GM18873 (cell line): ENCODE measurements at regions not wholly inside any gene's neighbourhood (a gene's known extent, or its start where the extent isn't known, plus 50 kb on each side); places are given as distances from the start of the nearest gene placed in this dataset.
A peak's percentile ranks its signal among the peaks of the same experiment; 100 is the strongest.

Source experiments
- ATAC-seq: cut with Tn5 transposase; IDR thresholded peaks from one replicate; pipeline ENCODE4 v1.9.1; 2021; ENCODE audit warnings: mild to moderate bottlenecking, moderate library complexity, moderate number of reproducible peaks; ENCODE audit not compliant: unreplicated experiment, low FRiP score

DNA sequence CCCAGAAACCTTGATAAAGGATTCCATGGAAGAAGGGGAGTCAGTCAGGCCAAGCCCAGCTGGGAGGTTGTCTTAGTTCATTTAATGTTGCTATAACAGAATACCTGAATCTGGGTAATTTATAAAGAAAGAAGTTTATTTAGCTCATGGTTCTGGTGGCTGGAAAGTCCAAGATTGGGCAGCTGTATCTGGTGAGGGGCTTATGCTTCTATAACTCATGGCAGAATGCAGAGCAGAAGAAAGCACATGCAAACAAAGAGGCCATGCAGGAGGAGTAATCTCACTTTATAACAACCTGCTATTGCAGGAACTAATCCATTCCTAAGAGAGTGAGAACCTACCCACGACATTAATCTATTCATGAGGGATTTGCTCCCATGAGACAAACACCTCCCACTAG, 54.2 kb upstream of the ANKRD1 start:
- ATAC-seq = no peak

DNA sequence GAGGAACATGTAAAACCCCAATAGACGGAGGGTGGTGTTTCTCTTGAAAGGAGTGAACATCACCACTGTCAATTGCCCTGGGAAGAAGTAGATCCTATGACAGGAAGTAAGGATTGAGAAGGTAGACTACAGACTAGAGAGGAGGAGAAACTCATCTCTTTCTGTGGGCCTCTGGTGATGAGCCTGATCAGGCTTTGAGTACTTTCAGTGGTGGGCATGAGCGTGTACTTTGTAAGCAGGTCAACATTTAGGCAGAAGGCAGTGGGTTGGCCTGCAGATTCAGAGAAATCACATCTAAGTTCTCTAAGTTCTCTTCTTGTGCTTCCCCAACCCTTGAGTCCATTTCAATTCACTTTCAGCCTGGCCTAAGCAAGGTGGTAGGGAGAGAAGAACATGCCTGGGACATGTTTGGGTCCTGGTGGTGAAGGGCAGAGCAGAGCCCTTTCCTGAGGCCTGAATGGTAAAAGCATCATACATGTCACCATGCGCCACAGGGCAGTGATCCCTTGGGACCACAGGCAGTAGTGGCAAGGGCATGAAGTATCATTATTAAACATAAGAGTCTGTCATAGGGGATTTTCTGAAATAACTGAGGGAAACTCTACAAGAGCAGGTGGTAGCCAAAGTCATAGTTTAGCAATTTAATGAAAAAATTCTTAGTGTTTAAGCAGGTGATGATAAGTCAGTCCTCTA, 56.4 kb upstream of the ANKRD1 start:
- ATAC-seq = peak; percentile 72

- ATAC-seq = no peak
Observed at GRCh38 chr10:90977855-90978486, 57.1 kb upstream of the ANKRD1 start.

DNA sequence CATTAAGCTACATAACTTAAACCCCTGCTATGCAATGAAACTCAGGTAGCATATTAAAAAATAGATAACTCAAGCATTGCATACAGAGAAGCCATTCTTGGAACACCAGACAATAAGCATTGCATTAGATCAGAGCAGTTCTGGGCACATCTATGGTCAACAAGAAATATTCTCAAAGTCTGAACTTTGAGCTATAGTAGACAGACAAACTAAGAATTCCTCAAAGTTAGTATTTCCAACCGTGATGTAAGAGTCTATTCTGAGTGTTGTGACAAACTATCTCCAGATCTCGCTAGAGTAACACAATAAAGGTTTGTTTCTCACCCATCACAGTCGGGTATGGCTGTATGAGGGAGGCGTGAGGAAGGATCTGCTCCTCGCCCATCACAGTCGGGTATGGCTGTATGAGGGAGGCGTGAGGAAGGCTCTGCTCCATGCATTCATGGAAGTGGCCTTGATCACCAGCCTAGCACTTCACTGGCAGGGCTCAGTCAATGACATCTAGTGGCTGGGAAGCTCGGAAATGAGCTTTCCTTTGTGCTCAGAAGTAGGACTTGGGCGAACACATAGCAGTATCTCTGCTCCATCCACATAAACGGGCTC, 61.6 kb upstream of the ANKRD1 start:
- no peak for ATAC-seq

- ATAC-seq = no peak
Observed at GRCh38 chr10:90983914-90984549, 63.1 kb upstream of the ANKRD1 start.

DNA sequence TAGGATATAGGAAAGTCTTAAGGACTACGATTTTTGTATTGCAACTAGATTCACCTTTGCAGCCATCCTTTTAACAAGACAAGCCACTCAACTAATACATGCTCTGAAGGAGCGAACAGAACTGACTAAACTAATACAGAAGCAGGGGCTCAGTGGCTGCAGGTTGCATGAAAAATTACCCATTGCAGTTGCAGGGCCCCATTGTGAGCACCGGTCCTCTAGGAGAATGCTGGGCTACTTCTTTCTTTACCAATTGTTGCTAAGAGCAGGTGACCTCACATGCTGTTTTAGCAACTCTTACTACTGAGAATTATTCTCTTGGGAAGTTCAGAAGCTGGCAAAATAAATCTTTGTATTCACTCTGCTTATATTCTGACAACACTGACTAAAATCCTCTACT, 64.0 kb upstream of the ANKRD1 start:
- ATAC-seq = no peak

DNA sequence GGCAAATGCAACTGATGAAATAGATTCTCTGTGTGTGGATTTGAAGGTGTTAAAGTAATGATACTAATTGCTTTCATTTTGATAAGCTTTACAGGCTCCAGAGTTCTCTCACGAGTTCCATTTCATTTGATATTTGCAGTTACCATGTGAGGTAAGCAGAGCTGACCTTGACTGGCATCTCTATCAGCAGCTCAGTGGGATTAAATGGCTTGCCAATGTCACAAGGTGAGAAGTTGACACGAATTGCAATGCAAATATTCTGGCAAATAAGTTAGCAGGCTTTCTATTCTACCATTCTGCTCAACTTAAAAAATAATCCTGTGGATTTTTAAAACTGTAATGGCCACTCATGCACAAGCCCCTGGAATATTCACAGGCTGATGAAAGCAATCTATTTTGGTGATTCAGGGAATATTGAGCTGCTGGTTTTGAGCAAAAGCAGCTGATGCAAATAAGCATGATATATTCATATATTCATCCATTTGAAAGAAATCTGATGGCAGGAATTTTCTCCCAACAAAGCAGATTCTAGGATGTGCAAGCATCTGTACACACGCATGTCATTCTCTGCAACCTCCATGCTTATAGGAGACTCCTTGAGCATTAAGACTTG, 64.5 kb upstream of the ANKRD1 start:
- no peak for ATAC-seq

GRCh38 chr10:90986136-90986760, 65.4 kb upstream of the ANKRD1 start:
- no peak for ATAC-seq

DNA sequence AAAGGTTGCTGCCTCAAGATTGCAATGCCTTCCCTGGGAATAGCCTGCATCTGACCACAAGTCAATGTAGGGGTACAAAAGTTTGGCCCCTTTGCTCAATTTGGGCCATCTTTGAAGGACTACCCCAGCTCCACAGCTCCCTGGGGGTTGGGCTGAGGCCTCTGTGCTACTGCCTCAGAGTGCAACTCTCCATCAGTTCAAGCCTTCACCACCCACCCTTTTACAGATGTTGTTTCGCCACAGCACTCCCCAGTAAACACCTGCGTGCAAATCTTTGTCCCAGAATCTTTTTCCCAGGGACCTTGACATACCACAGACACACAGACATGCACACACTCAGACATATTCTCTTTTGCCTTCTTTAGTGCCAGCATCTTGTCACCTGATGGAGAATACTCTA, 66.0 kb upstream of the ANKRD1 start:
- no peak for ATAC-seq

- ATAC-seq = no peak
Observed at GRCh38 chr10:90987383-90987782, 66.5 kb upstream of the ANKRD1 start.

DNA sequence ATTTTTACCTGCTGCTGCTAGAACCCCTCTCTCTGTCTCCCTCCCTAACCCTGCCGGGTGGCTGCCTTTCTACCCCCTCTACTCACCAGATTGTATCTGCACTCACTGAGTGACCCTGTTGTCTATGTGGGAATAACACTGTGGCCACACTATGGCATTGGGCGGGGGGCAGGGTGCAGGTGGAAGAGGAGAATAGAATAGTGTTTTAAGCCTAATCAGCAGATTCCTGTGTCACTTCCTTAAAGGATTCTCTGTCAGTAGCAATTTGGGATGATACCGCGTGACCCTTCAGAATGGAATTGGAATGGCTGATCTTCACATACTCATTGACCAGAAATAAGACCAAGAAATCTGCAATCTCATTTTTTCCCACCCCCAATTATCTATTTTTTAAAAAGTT, 67.1 kb upstream of the ANKRD1 start:
- ATAC-seq = no peak

- ATAC-seq = no peak
Observed at GRCh38 chr10:90988802-90989201, 67.9 kb upstream of the ANKRD1 start.

DNA sequence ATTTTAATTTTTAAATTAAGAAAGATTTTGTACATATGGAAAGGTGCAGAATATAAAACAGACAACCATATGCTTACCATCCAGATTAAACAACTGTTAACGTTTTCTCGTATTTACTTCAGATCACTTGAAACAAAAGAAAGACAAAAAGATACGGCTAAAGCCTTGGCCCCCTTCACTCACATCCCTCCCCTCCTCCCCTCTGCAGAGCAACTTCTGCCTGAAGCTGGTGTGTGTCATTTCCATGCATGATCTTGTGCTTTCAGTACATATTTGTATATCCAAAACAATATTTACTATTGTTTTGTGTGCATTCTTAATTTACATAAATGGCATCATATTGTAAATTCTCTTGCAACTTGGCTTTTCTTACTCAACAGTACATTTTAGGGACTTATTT, 68.5 kb upstream of the ANKRD1 start:
- ATAC-seq = no peak

GRCh38 chr10:90992462-90992861, 71.6 kb upstream of the ANKRD1 start:
- ATAC-seq = no peak

- ATAC-seq = peak; percentile 43
Observed at GRCh38 chr10:90993340-90993739, 72.5 kb upstream of the ANKRD1 start.

- no peak for ATAC-seq
Observed at GRCh38 chr10:90997670-90998069, 76.8 kb upstream of the ANKRD1 start.

DNA sequence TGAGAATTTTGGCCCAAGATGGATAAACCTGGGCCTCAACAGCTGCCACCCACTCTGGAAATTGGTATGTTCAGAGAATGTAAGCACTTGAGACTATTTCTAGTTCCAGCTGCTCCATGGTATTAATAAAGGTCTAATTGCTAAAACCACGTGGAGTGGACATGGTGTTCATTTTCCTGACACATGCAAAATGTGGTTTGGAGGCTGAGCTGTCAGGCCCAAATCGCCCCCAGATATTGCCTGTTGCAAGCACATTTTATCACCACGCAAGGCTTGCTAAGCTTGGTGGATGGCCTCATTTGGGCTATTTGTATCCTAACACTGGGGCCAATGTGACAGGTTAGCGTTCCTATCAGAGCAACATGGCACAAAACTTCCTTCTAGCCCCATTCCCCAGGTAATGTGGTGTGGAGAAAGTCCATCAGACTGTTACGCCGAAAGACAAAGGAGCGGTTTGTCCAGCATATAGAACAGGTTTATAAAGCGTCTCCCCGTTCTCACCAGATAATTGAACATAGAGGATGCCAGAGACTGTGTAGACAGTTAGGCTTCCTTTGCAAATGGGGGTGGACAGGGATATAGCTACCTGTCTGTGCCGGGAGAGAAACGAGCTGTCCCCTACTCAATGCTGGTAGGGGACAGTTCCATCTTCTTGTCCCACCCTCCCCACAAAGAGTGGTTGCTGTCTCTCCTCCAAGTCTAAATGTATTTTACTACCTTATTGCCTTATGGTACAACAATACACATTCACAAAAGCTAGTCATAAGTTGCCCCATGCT, 78.0 kb upstream of the ANKRD1 start:
- peak; percentile 13 for ATAC-seq

GRCh38 chr10:90999512-91000172, 78.8 kb upstream of the ANKRD1 start:
- ATAC-seq = peak; percentile 57

- ATAC-seq = no peak
Observed at GRCh38 chr10:91000470-91000869, 79.6 kb upstream of the ANKRD1 start.
